Amygdala (tissue), 56 donors: ENCODE measurements at regions not wholly inside any gene's neighbourhood (a gene's known extent, or its start where the extent isn't known, plus 50 kb on each side); places are given as distances from the start of the nearest gene placed in this dataset.

Experiments
- DNase-seq, 56 donors: peaks; one replicate each; lab custom pipeline; 2025; lab: John Stamatoyannopoulos, UW

DNA sequence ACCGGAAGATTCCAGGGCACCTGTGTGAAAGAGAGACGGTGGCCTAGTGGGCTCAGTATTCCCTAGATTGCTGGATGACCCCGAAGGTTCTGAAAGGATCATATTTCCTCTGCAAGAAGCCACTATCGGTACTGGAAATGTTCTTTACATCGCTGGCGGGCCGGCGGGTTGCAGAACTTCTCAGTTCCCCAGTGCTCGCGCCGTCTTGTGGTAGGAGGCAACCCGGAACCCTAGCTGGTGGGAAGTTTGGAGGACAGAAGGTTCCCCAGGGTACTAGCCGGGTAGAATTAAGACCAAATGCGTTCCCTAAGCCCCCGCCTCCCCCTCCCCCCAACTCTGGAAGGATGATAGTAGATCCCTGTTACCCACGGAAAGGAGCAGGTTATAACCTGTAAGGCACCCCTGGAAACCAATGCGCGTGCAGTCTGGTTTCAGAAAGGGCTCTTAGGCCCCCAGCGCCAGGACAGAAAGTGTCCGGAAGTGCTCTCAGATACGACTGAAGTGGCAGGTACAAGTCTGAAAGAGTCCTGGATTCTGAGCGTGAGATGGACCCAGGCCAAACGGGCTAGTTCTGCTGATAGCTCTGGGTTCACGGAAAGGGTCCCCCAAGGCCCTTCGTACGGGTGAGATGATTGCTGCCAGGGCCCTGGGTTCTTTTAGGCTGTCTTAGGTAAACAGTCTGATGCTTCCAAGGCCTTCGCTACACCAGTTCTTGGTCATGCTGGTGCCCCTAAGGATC, 61.7 kb upstream of the DCAF8L1 start:
- DNase-seq = no peak

DNA sequence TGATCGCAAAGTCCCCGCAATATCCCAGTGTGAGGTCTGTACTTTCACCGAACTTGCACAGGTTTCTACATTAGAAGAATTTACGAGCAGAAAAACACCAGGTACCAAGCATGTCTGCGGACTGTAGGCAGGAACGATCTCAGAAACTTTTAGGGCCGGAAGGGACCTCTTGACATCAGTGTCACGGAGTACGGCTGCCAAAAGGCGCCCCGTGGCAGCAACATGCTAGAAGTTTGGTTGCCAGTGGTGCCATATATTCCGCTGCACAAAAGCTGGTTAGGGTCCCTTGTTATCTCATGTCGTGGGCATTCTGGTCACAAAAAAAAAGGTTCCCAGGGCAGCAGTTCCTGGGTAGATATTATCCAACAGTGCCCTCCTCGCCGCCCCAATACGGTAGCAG, 61.0 kb upstream of the DCAF8L1 start:
- DNase-seq = no peak

DNA sequence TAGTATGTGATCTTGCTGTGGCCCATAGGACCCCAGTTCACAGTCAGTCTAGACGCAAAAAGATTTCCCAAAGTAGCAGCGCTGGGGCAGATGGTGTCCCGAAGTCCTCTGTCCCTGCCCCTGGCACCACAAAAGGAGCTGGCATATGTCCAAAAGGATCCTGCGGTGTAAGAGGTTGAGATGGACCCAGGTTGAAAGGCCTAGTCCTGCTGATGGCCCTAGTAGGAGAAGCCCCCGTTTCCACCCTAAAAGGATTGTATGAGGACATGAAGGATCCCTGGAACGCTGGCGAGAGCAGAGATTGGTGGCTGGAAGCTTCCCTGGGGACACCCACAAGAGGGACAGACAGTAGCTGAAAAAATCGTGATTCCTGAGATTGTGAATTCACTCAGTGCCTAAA, 58.0 kb upstream of the DCAF8L1 start:
- no peak for DNase-seq
